Hepatocyte (in vitro differentiated cells): ENCODE measurements at regions not wholly inside any gene's neighbourhood (a gene's known extent, or its start where the extent isn't known, plus 50 kb on each side); places are given as distances from the start of the nearest gene placed in this dataset.
"Not testable (repeated sequence)": the region's sequence is repeated elsewhere in the genome, so short reads cannot be mapped to it uniquely, and the experiment has no call there.

Source experiments
- DNase-seq: peaks from one replicate; pipeline ENCODE4 v3.0.0-alpha.2; 2016; ENCODE audit warnings: low spot score
- H2AFZ ChIP-seq: fragments of 200-600 bp; sonication (generic); 2 replicates; pipeline ENCODE4 v1.6.0; 2016; ENCODE audit warnings: antibody characterized with exemption, mild to moderate bottlenecking
- H3K27ac ChIP-seq: fragments of 200-600 bp; sonication (generic); 2 replicates; pipeline ENCODE4 v1.5.1; 2016; ENCODE audit warnings: mild to moderate bottlenecking
- H3K27me3 ChIP-seq: fragments of 200-600 bp; sonication (generic); 2 replicates; pipeline ENCODE4 v1.6.1; 2016
- H3K36me3 ChIP-seq: fragments of 200-600 bp; sonication (generic); replicated peaks from 2 replicates; pipeline ENCODE4 v1.5.1; 2016; ENCODE audit warnings: low read depth; ENCODE audit not compliant: insufficient read depth
- H3K4me1 ChIP-seq: fragments of 200-600 bp; sonication (generic); 2 replicates; pipeline ENCODE4 v1.5.1; 2016; ENCODE audit warnings: mild to moderate bottlenecking, moderate library complexity; ENCODE audit not compliant: insufficient read depth
- H3K4me2 ChIP-seq: fragments of 200-600 bp; sonication (generic); 2 replicates; pipeline ENCODE4 v1.6.0; 2016
- H3K4me3 ChIP-seq: fragments of 200-600 bp; sonication (generic); 2 replicates; pipeline ENCODE4 v1.5.1; 2016; ENCODE audit warnings: mild to moderate bottlenecking
- H3K79me2 ChIP-seq: fragments of 200-600 bp; sonication (generic); 2 replicates; pipeline ENCODE4 v1.6.0; 2017; ENCODE audit warnings: mild to moderate bottlenecking
- H3K9me2 ChIP-seq: fragments of 200-600 bp; sonication (generic); replicated peaks from 2 replicates; pipeline ENCODE4 v1.6.0; 2017; ENCODE audit warnings: mild to moderate bottlenecking; ENCODE audit not compliant: insufficient read depth
- H3K9me3 ChIP-seq: fragments of 200-600 bp; sonication (generic); 2 replicates; pipeline ENCODE4 v1.5.1; 2016; ENCODE audit warnings: low read depth, mild to moderate bottlenecking
- H4K20me1 ChIP-seq: fragments of 200-600 bp; sonication (generic); 2 replicates; pipeline ENCODE4 v1.6.0; 2016; ENCODE audit warnings: mild to moderate bottlenecking; ENCODE audit not compliant: insufficient read depth, poor library complexity, severe bottlenecking
- CTCF ChIP-seq: fragments of 200-600 bp; sonication (generic); IDR thresholded peaks from 2 replicates; pipeline ENCODE4 v1.5.1; 2016; ENCODE audit warnings: antibody characterized with exemption, mild to moderate bottlenecking; ENCODE audit not compliant: poor library complexity
- EZH2 ChIP-seq: fragments of 200-600 bp; sonication (generic); IDR thresholded peaks from 2 replicates; pipeline ENCODE4 v1.6.1; 2016; ENCODE audit warnings: antibody characterized with exemption, mild to moderate bottlenecking, borderline replicate concordance
- EZH2phosphoT487 ChIP-seq: fragments of 200-600 bp; sonication (generic); IDR thresholded peaks from one replicate; pipeline ENCODE4 v1.6.1; 2018; ENCODE audit warnings: antibody characterized with exemption, mild to moderate bottlenecking, low read depth, moderate library complexity; ENCODE audit not compliant: unreplicated experiment, severe bottlenecking
- WGBS: methylation state at CpG from one replicate; pipeline ENCODE4 v1.1.6; 2016; ENCODE audit warnings: low lambda C conversion rate; ENCODE audit errors: missing lambda C conversion rate; 5-methylcytosine and 5-hydroxymethylcytosine counted together

DNA sequence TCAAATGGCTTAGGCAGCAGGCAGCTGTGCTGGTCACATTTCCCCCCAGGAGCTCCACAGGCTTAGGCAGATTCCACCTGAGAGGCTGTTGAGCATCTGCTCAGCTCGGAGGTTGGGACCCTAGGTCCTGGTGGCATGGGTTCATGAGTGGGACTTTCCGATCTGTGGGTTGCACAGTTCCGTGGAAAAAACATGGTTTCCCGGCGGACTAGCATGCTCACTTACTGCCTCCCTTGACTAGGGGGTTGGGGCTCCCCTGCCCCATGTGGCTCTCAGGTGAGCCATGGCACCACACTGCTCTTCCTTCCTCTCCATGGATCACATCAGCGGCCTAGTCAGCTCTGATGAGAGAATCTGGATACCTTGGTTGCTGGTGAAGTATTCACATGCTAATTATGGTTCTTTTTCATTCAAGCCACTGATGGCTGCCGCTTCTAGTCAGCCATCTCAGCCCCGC, 685.1 kb downstream of the METTL15 start:
- Histone ChIP-seq H3K9me2 (no peaks in the 10 kb centered on the region), H4K20me1 (no peaks in the 10 kb centered on the region), H3K79me2 (no peaks in the 10 kb centered on the region), H3K27me3 (no peaks in the 10 kb centered on the region), H3K4me1 (no peaks in the 10 kb centered on the region), H3K4me3 (no peak overlapping the region), H3K27ac (no peak overlapping the region), H3K9me3 (no peaks in the 10 kb centered on the region), H3K36me3 (no peaks in the 10 kb centered on the region), H3K4me2 (no peak overlapping the region), H2AFZ (no peak overlapping the region)
- 85% methylated on average over 8 of the region's 8 CpGs for WGBS
- TF ChIP-seq CTCF: no peak
- no peak for TF ChIP-seq EZH2phosphoT487
- TF ChIP-seq EZH2: no peak
- DNase-seq: no peak

GRCh38 chr11:28792856-28793255, 684.7 kb downstream of the METTL15 start:
- Histone ChIP-seq H2AFZ (no peak overlapping the region), H3K27ac (no peak overlapping the region), H3K27me3 (no peaks in the 10 kb centered on the region), H3K4me3 (no peak overlapping the region), H4K20me1 (no peaks in the 10 kb centered on the region), H3K4me1 (no peaks in the 10 kb centered on the region), H3K9me2 (no peaks in the 10 kb centered on the region), H3K79me2 (no peaks in the 10 kb centered on the region), H3K36me3 (no peaks in the 10 kb centered on the region), H3K9me3 (no peaks in the 10 kb centered on the region), H3K4me2 (no peak overlapping the region)
- 86% methylated on average over 2 of the region's 2 CpGs for WGBS
- no peak for TF ChIP-seq EZH2
- no peak for TF ChIP-seq EZH2phosphoT487
- TF ChIP-seq CTCF: no peak
- no peak for DNase-seq

DNA sequence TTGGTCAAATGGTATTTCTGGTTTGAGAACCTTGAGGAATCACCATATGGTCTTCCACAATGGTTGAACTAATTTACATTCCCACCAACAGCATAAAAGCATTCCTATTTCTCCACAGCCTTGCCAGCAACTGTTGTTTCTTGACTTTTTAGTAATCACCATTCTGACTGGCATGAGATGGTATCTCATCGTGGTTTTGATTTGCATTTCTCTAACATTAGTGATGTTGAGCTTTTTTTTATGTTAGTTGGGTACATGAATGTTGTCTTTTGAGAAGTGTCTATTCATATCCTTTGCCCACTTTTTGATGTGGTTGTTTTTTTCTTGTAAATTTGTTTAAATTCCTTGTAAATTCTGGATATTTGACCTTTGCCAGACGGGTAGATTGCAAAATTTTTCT, 679.7 kb downstream of the METTL15 start:
- H3K79me2 ChIP-seq, H3K4me2 ChIP-seq, H3K36me3 ChIP-seq, H3K4me1 ChIP-seq, H3K27ac ChIP-seq, H3K9me2 ChIP-seq, H3K4me3 ChIP-seq, H4K20me1 ChIP-seq, DNase-seq, H2AFZ ChIP-seq, H3K27me3 ChIP-seq, H3K9me3 ChIP-seq: not testable (repeated sequence)
- 84% methylated on average over 2 of the region's 2 CpGs for WGBS

DNA sequence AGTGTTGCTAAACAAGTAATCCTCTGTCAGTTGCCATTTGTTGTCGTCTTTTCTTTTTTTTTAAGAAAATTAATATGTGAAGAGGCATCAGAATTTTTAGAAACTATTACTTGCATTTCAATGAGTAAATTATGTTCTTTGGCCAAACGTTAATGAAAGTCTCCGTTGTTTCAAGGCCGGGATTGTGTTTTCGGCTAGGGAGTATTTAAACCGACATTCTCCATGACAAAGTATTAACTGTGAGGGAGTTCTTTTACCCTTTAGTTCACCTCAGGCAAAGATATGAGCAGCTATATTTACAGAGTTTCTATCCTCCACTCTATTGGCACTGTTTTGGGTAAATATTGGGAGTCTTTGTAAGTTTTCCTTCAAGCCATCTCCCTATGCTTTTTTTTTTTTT, 668.9 kb downstream of the METTL15 start:
- Histone ChIP-seq H4K20me1 (no peaks in the 10 kb centered on the region), H3K27me3 (no peaks in the 10 kb centered on the region), H3K9me3 (peaks cover 4% of the 10 kb centered on the region), H3K4me1 (no peaks in the 10 kb centered on the region), H3K9me2 (no peaks in the 10 kb centered on the region), H2AFZ (no peak overlapping the region), H3K79me2 (no peaks in the 10 kb centered on the region), H3K4me2 (no peak overlapping the region), H3K36me3 (no peaks in the 10 kb centered on the region), H3K27ac (no peak overlapping the region), H3K4me3 (no peak overlapping the region)
- TF ChIP-seq EZH2phosphoT487 (no peak), CTCF (no peak), EZH2 (no peak)
- 88% methylated on average over 6 of the region's 6 CpGs for WGBS
- no peak for DNase-seq
